ENCODE measurements at regions not wholly inside any gene's neighbourhood (a gene's known extent, or its start where the extent isn't known, plus 50 kb on each side); places are given as distances from the start of the nearest gene placed in this dataset.

GRCh38 chr5:23419115-23419514 is 88.3 kb upstream of the PRDM9 start:
- Histone ChIP-seq H3K9ac (ENCODE audit: insufficient read depth, low read length) (no peak overlapping the region), H3K4me2 (ENCODE audit: extremely low read depth, insufficient read depth, low read length) (no peak overlapping the region), H3K27ac (ENCODE audit: insufficient read depth, low read length) (no peak overlapping the region), H3K4me3 (replicated peaks in 1 of 4; ENCODE audit: control extremely low read depth in 1 of 4, insufficient read depth in 1 of 4, low read depth in 3 of 4, low read length in 4 of 4) (no peak overlapping the region), H3K4me1 (ENCODE audit: control insufficient read depth, extremely low read depth, insufficient read depth, low read length) (no peaks in the 10 kb centered on the region), H3K36me3 (ENCODE audit: control insufficient read depth, insufficient read depth, low read length) (no peaks in the 10 kb centered on the region), H2AFZ (ENCODE audit: low read length) (no peak overlapping the region), H3K9me3 (ENCODE audit: control insufficient read depth, insufficient read depth, low read depth, low read length) (no peaks in the 10 kb centered on the region), H3K27me3 (ENCODE audit: control insufficient read depth, insufficient read depth, low read length) (no peaks in the 10 kb centered on the region), H3K79me2 (ENCODE audit: control insufficient read depth, insufficient read depth, low read length) (no peaks in the 10 kb centered on the region), H4K20me1 (ENCODE audit: control insufficient read depth, extremely low read depth, insufficient read depth, low read length) (no peaks in the 10 kb centered on the region)
- DNase-seq (ENCODE audit: low read depth in 2 of 2), result no peak
- TF ChIP-seq CTCF (conservative IDR thresholded peaks at IDR 0.05 in 1 of 2, IDR thresholded peaks at IDR 0.05 in 1 of 2; ENCODE audit: low read depth in 1 of 2, low read length in 2 of 2) (no peak), EZH2 (IDR thresholded peaks at IDR 0.05; ENCODE audit: low read length, missing control alignments) (no peak)

- TF ChIP-seq CTCF (conservative IDR thresholded peaks at IDR 0.05 in 1 of 2, IDR thresholded peaks at IDR 0.05 in 1 of 2; ENCODE audit: low read depth in 1 of 2, low read length in 2 of 2) (no peak), EZH2 (IDR thresholded peaks at IDR 0.05; ENCODE audit: low read length, missing control alignments) (no peak)
- H3K9me3 ChIP-seq (ENCODE audit: control insufficient read depth, insufficient read depth, low read depth, low read length), result no peaks in the 10 kb centered on the region
- no peaks in the 10 kb centered on the region for H3K27me3 ChIP-seq (ENCODE audit: control insufficient read depth, insufficient read depth, low read length)
- H3K27ac ChIP-seq (ENCODE audit: insufficient read depth, low read length), result no peak overlapping the region
- no peaks in the 10 kb centered on the region for H4K20me1 ChIP-seq (ENCODE audit: control insufficient read depth, extremely low read depth, insufficient read depth, low read length)
- H3K79me2 ChIP-seq (ENCODE audit: control insufficient read depth, insufficient read depth, low read length), result no peaks in the 10 kb centered on the region
- H3K9ac ChIP-seq (ENCODE audit: insufficient read depth, low read length), result no peak overlapping the region
- no peak overlapping the region for H3K4me2 ChIP-seq (ENCODE audit: extremely low read depth, insufficient read depth, low read length)
- no peak for DNase-seq (ENCODE audit: low read depth in 2 of 2)
- H2AFZ ChIP-seq (ENCODE audit: low read length), result no peak overlapping the region
- H3K4me3 ChIP-seq (replicated peaks in 1 of 4; ENCODE audit: control extremely low read depth in 1 of 4, insufficient read depth in 1 of 4, low read depth in 3 of 4, low read length in 4 of 4), result no peak overlapping the region
- no peaks in the 10 kb centered on the region for H3K4me1 ChIP-seq (ENCODE audit: control insufficient read depth, extremely low read depth, insufficient read depth, low read length)
- no peaks in the 10 kb centered on the region for H3K36me3 ChIP-seq (ENCODE audit: control insufficient read depth, insufficient read depth, low read length)
Observed at GRCh38 chr5:23412515-23412914, 94.9 kb upstream of the PRDM9 start.

GRCh38 chr5:23411994-23412393 is 95.4 kb upstream of the PRDM9 start:
- Histone ChIP-seq H2AFZ (ENCODE audit: low read length) (no peak overlapping the region), H3K4me2 (ENCODE audit: extremely low read depth, insufficient read depth, low read length) (no peak overlapping the region), H4K20me1 (ENCODE audit: control insufficient read depth, extremely low read depth, insufficient read depth, low read length) (no peaks in the 10 kb centered on the region)

More at GRCh38 chr5:23411994-23412393, 95.4 kb upstream of the PRDM9 start:
- no peak overlapping the region for H3K9ac ChIP-seq (ENCODE audit: insufficient read depth, low read length)
- no peaks in the 10 kb centered on the region for H3K27me3 ChIP-seq (ENCODE audit: control insufficient read depth, insufficient read depth, low read length)
- DNase-seq (ENCODE audit: low read depth in 2 of 2), result peak in 1 of 2 donors; percentile 70
- H3K9me3 ChIP-seq (ENCODE audit: control insufficient read depth, insufficient read depth, low read depth, low read length), result no peaks in the 10 kb centered on the region
- H3K27ac ChIP-seq (ENCODE audit: insufficient read depth, low read length), result no peak overlapping the region
- no peaks in the 10 kb centered on the region for H3K36me3 ChIP-seq (ENCODE audit: control insufficient read depth, insufficient read depth, low read length)
- no peaks in the 10 kb centered on the region for H3K79me2 ChIP-seq (ENCODE audit: control insufficient read depth, insufficient read depth, low read length)
- H3K4me3 ChIP-seq (replicated peaks in 1 of 4; ENCODE audit: control extremely low read depth in 1 of 4, insufficient read depth in 1 of 4, low read depth in 3 of 4, low read length in 4 of 4), result no peak overlapping the region
- no peaks in the 10 kb centered on the region for H3K4me1 ChIP-seq (ENCODE audit: control insufficient read depth, extremely low read depth, insufficient read depth, low read length)
- no peak for TF ChIP-seq CTCF (conservative IDR thresholded peaks at IDR 0.05 in 1 of 2, IDR thresholded peaks at IDR 0.05 in 1 of 2; ENCODE audit: low read depth in 1 of 2, low read length in 2 of 2)
- no peak for TF ChIP-seq EZH2 (IDR thresholded peaks at IDR 0.05; ENCODE audit: low read length, missing control alignments)

All from fibroblast of lung (primary cell).